NCI-H2029 treated with DMSO at 0.1 percent for 48 hours (cell line): ENCODE measurements at regions not wholly inside any gene's neighbourhood (a gene's known extent, or its start where the extent isn't known, plus 50 kb on each side); places are given as distances from the start of the nearest gene placed in this dataset.

ENCODE experiments used
- DNase-seq: peaks from one replicate; lab custom pipeline; 2025; lab: John Stamatoyannopoulos, UW

- no peak for DNase-seq
These were observed 56.9 kb upstream of the TMPRSS2 start for GRCh38 chr21:41564871-41565274.

GRCh38 chr21:41562101-41563000 lies 54.4 kb upstream of the TMPRSS2 start:
- no peak for DNase-seq

- DNase-seq = no peak
These were observed 53.7 kb upstream of the TMPRSS2 start for GRCh38 chr21:41561701-41562100.

- DNase-seq = no peak
These were observed 52.8 kb upstream of the TMPRSS2 start for GRCh38 chr21:41560661-41561158.

GRCh38 chr21:41559658-41560631 lies 52.0 kb upstream of the TMPRSS2 start:
- DNase-seq = no peak

GRCh38 chr21:41558842-41559241 lies 50.9 kb upstream of the TMPRSS2 start:
- DNase-seq = no peak

- no peak for DNase-seq
These were observed 49.9 kb upstream of the TMPRSS2 start for GRCh38 chr21:41557884-41558283.
